22Rv1 (cell line): ENCODE measurements at regions not wholly inside any gene's neighbourhood (a gene's known extent, or its start where the extent isn't known, plus 50 kb on each side); places are given as distances from the start of the nearest gene placed in this dataset.

Experiments used
- CTCF ChIP-seq: fragments of 450-650 bp; IDR thresholded peaks from 2 replicates; pipeline ENCODE4 v1.5.1; 2017; ENCODE audit warnings: mild to moderate bottlenecking
- ZFX ChIP-seq: fragments of 450-650 bp; IDR thresholded peaks from 2 replicates; pipeline ENCODE4 v1.6.1; 2017; ENCODE audit warnings: antibody characterized with exemption, borderline replicate concordance

GRCh38 chr2:41764131-41764530 is 283.7 kb upstream of the PKDCC start:
- TF ChIP-seq CTCF (no peak), ZFX (no peak)
